GM12874 (cell line): ENCODE measurements at regions not wholly inside any gene's neighbourhood (a gene's known extent, or its start where the extent isn't known, plus 50 kb on each side); places are given as distances from the start of the nearest gene placed in this dataset.

Source experiments
- CTCF ChIP-seq: IDR thresholded peaks from 2 replicates; pipeline ENCODE4 v1.5.1; 2011; ENCODE audit warnings: low read depth, mild to moderate bottlenecking, control low read depth, low read length, moderate library complexity; ENCODE audit not compliant: insufficient read depth

- TF ChIP-seq CTCF = no peak
Measured at GRCh38 chr2:4914551-4914950, 777.6 kb upstream of the SOX11 start.

- TF ChIP-seq CTCF = no peak
Measured at GRCh38 chr2:4915357-4915756, 776.8 kb upstream of the SOX11 start.

GRCh38 chr2:4916094-4916493 lies 776.1 kb upstream of the SOX11 start:
- no peak for TF ChIP-seq CTCF

GRCh38 chr2:4930704-4931103 lies 761.5 kb upstream of the SOX11 start:
- no peak for TF ChIP-seq CTCF

- TF ChIP-seq CTCF = no peak
Measured at GRCh38 chr2:4931721-4932365, 760.3 kb upstream of the SOX11 start.

GRCh38 chr2:4937550-4937949 lies 754.6 kb upstream of the SOX11 start:
- TF ChIP-seq CTCF = no peak

GRCh38 chr2:4938206-4938605 lies 754.0 kb upstream of the SOX11 start:
- TF ChIP-seq CTCF = no peak
